Ectodermal cell (in vitro differentiated cells): ENCODE measurements at regions not wholly inside any gene's neighbourhood (a gene's known extent, or its start where the extent isn't known, plus 50 kb on each side); places are given as distances from the start of the nearest gene placed in this dataset.

Experiments
- H3K27ac ChIP-seq: 2 replicates; pipeline ENCODE4 v1.7.0; 2013; ENCODE audit warnings: mild to moderate bottlenecking, low read depth, low read length; ENCODE audit not compliant: insufficient read depth, poor library complexity, severe bottlenecking
- H3K27me3 ChIP-seq: 2 replicates; pipeline ENCODE4 v1.7.0; 2013; ENCODE audit warnings: mild to moderate bottlenecking, low read length; ENCODE audit not compliant: insufficient read depth, control insufficient read depth, poor library complexity, severe bottlenecking
- H3K36me3 ChIP-seq: one replicate; pipeline ENCODE4 v1.7.0; 2013; ENCODE audit warnings: low read length; ENCODE audit not compliant: control insufficient read depth, insufficient read depth
- H3K4me1 ChIP-seq: one replicate; pipeline ENCODE4 v1.7.0; 2013; ENCODE audit warnings: low read length; ENCODE audit not compliant: control insufficient read depth, insufficient read depth
- H3K4me3 ChIP-seq: 2 replicates; pipeline ENCODE4 v1.7.0; 2013; ENCODE audit warnings: low read depth, low read length, control low read depth; ENCODE audit not compliant: insufficient read depth
- H3K9me3 ChIP-seq: 2 replicates; pipeline ENCODE4 v1.7.0; 2013; ENCODE audit warnings: mild to moderate bottlenecking, low read length, moderate library complexity; ENCODE audit not compliant: control insufficient read depth
- WGBS, 2 experiments: methylation state at CpG; one replicate each; pipeline ENCODE4 v1.1.7; 2013; ENCODE audit warnings: missing lambda C conversion rate in 2 of 2; 5-methylcytosine and 5-hydroxymethylcytosine counted together

DNA sequence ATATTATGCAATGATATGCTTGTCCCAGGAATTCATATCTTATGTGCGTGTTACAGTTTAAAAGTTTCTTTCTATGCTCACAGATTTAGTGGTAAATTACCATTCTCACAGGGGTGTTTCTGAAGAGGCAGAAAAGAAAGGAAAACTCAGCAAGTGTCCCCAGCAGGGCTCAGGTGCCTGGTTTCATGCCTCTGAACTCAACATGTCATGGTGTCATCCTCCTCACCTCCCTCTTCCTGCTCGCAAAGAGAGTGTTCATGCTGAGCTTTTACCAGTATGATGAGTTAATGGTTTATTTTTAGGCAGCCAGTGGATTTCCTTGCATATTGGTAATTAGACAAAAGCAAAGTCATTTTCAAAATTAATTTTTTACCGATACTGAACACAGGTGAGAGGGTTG, 492.9 kb upstream of the ZEB2 start:
- 40 to 46% methylated on average over 3 of the region's 3 CpGs for WGBS, 2 experiments
- Histone ChIP-seq H3K27ac (no peak overlapping the region), H3K4me1 (peaks cover 15% of the 10 kb centered on the region), H3K27me3 (no peaks in the 10 kb centered on the region), H3K36me3 (no peaks in the 10 kb centered on the region), H3K4me3 (no peak overlapping the region), H3K9me3 (no peaks in the 10 kb centered on the region)

DNA sequence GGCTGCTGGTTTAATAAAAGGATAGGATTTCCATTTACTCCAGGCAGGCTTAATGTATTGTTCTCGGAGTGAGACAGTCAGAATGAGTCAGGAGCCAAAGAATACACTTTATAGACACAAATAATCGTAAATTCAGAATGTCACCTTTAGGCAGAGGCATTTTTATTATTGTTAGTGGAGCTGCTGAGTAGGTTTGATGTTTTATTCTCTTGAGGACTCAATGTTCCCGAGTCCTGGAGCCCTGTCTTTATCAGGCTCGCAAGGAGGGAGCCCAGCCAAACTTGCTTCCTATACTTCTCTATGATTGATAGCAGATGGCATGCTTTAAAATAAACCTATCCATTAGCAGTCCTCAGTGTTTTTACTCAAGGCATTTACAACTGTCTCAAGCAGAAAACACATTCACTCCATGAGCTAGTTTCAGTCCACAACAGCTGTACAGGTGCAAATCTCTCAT, 492.3 kb upstream of the ZEB2 start:
- Histone ChIP-seq H3K36me3 (no peaks in the 10 kb centered on the region), H3K27ac (no peak overlapping the region), H3K9me3 (no peaks in the 10 kb centered on the region), H3K4me3 (no peak overlapping the region), H3K27me3 (no peaks in the 10 kb centered on the region), H3K4me1 (peaks cover 15% of the 10 kb centered on the region)
- 60 to 83% methylated on average over 4 of the region's 4 CpGs for WGBS, 2 experiments

DNA sequence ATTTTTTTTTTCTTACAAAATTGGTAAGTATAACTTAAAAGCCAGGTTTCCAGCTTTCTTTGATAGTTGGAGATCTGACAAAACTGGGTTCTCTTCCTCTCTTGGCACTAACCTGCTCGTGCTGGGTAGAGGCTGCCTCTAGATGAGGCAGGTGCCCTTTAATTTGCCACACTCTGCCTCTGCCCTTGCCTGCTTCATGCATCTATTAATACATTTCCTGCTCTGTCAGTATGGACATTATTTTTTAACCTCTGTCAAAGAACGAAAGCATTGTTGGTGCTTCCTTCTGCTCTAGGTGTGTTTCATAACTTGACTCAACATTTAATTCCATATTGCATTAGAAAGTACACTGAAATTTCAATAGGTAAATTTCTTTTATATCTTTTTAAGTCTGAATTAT, 490.7 kb upstream of the ZEB2 start:
- Histone ChIP-seq H3K27me3 (no peaks in the 10 kb centered on the region), H3K4me1 (peaks cover 11% of the 10 kb centered on the region), H3K36me3 (no peaks in the 10 kb centered on the region), H3K27ac (no peak overlapping the region), H3K9me3 (no peaks in the 10 kb centered on the region), H3K4me3 (no peak overlapping the region)
- 98% methylated on average over 2 of the region's 2 CpGs for WGBS, 2 experiments

DNA sequence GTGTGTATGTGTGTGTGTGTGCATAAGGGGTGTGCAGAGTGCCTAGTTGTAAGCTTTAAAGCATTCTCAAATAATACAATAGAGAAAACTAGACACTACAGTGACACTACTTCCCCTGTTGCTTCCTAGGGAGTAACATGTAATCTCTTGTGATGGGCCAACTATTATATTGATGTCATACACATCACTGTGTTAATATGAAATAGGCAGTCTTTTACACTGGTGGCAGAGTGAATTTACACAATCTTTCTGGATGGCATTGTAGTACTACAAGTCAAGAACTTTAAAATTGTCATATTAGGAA, 488.0 kb upstream of the ZEB2 start:
- peaks cover 6% of the 10 kb centered on the region for H3K4me1 ChIP-seq
- no peak overlapping the region for H3K4me3 ChIP-seq
- no peaks in the 10 kb centered on the region for H3K9me3 ChIP-seq
- H3K36me3 ChIP-seq = no peaks in the 10 kb centered on the region
- H3K27me3 ChIP-seq = no peaks in the 10 kb centered on the region
- no peak overlapping the region for H3K27ac ChIP-seq

DNA sequence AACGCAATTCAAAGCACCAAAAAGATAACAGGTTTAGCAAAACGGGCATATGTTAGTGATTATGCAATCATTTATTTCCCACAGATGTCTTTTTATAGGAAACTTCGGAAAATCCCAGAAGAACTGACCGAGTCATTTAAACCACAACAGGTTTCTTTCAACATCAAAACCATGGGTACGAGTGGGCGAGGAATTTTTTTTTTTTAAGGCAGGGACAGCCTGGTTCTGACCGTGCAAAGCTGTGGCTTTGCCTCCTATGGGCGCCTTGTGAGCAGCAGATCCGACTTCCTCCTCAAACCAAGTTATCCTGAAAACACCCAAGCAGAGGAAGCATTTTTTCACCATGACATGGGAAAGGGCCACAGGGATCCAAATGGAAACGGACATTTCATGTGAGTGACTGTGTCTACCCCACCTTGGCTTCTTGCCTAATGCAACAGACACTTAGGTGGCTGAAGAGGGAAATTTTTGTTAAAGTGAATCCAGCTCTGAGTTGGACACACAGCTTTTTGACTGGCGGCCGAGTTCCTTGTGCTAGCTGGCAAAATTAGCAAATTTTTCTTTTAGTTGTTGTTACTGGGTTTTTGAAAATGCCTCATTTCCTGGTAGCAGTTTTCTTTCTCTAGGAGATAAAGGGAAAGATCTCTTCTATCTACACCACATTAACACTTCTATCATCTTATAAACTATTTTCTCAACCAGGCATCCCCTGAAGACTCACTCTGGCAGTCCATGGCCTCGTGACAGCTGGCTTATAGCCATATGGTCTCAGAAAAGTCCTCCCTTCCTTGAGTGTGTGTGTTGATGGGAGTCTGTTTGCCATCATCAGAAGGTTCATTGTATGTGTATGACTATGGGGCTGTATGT, 487.4 kb upstream of the ZEB2 start:
- Histone ChIP-seq H3K4me1 (no peaks in the 10 kb centered on the region), H3K27me3 (no peaks in the 10 kb centered on the region), H3K36me3 (no peaks in the 10 kb centered on the region), H3K4me3 (no peak overlapping the region), H3K9me3 (no peaks in the 10 kb centered on the region), H3K27ac (no peak overlapping the region)
- WGBS, 2 experiments = 92 to 93% methylated on average over 11 to 13 of the region's 13 CpGs

DNA sequence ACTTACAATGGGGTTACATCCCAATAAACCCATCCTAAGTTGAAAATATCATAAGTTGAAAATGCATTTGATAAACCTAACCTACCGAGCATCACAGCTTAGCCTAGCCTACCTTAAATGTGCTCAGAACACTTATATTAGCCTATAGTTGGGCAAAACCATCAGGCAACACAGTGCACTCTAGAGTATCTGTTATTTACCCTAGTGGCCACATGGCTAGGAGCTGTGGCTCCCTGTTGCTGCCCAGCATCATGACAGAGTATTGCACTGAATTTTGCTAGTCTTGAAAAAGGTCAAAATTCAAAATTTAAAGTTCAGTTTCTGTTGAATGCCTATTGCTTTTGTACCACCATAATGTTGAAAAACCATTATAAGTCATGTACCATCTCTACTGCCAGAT, 482.7 kb upstream of the ZEB2 start:
- Histone ChIP-seq H3K4me1 (no peaks in the 10 kb centered on the region), H3K36me3 (no peaks in the 10 kb centered on the region), H3K9me3 (no peaks in the 10 kb centered on the region), H3K4me3 (no peak overlapping the region), H3K27me3 (no peaks in the 10 kb centered on the region), H3K27ac (no peak overlapping the region)
- 75 to 100% methylated on average over 1 of the region's 1 CpG for WGBS, 2 experiments

DNA sequence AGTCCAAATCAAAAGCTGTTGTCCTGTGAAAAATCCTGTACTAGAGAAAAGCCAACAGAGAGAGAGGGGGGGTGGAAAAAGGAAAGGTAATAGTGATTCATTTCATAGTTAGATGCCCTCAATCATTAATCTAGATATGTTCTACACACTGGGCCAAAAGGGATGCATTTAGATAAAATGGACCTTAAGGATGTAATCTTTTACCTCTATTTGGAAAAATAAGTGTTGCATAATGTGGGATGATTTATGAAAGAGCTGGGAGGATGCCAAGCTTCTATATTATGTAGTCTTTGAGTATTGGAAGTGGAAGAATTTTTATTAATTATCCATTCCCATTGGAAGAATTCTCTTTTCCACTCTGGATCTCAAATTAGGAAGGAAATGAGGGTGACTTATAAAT, 480.5 kb upstream of the ZEB2 start:
- Histone ChIP-seq H3K36me3 (no peaks in the 10 kb centered on the region), H3K27ac (no peak overlapping the region), H3K9me3 (no peaks in the 10 kb centered on the region), H3K4me1 (no peaks in the 10 kb centered on the region), H3K27me3 (no peaks in the 10 kb centered on the region), H3K4me3 (no peak overlapping the region)

DNA sequence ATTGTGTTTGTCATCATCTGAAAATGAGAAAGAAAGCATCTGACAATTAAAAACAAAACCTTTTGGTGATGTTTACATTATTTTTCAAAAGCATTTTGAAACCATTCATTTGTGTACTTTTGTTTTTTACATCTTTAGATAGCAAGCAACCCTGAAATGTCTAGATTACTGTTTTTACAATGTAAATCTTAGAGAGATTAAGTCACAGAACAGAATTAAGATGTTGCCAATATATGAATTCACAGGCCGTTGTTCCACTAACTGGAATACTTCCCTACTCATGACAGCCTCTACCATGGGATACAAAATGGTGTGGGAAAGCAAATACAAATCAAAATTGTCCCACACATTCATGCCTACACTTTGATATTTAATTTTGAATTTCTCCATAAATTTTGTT, 480.0 kb upstream of the ZEB2 start:
- Histone ChIP-seq H3K27me3 (no peaks in the 10 kb centered on the region), H3K9me3 (no peaks in the 10 kb centered on the region), H3K36me3 (no peaks in the 10 kb centered on the region), H3K27ac (no peak overlapping the region), H3K4me1 (no peaks in the 10 kb centered on the region), H3K4me3 (no peak overlapping the region)
- WGBS, 2 experiments = 100% methylated on average over 1 of the region's 1 CpG; no CpG with 5 or more reads in 1 of the 2 experiments

DNA sequence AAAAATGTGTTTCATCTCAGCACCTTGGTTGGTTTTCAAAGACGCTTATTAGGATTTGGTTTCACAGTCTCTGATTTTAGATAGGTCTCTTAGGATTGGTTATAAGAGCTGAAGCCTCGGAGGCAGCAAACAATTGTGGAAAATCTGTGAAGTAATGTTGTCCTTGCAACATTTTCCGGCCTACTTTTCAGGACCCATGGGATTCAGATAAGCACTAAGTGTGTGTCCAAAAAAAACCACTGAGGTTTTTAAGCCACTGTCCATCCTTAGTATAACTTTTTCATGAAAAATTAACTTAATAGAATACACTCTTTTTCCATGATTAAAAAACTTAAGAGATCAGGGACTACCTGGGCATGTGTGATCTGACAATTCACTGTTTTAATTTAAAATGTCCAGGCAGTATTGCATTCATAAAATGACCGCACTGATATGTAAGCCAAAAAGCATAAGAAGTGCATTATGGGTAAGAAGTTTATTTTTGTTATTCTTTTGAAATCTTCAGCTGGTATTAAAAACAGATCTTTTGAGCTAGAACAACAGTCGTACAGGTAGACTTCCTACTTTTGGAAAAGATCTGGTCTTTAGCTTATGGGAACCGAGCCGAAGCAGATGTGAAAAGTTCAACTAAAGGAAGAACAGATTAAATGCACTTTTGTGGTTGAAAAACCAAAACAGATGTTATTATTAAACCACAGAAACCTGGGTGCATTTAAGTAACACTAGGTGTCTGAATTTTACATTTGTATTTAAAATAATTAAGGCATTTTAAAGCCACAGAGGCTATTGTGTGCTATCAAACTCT, 479.4 kb upstream of the ZEB2 start:
- H3K4me3 ChIP-seq = no peak overlapping the region
- no peaks in the 10 kb centered on the region for H3K4me1 ChIP-seq
- WGBS, 2 experiments = 94 to 95% methylated on average over 7 of the region's 7 CpGs
- no peaks in the 10 kb centered on the region for H3K27me3 ChIP-seq
- H3K9me3 ChIP-seq = no peaks in the 10 kb centered on the region
- H3K27ac ChIP-seq = no peak overlapping the region
- H3K36me3 ChIP-seq = no peaks in the 10 kb centered on the region

DNA sequence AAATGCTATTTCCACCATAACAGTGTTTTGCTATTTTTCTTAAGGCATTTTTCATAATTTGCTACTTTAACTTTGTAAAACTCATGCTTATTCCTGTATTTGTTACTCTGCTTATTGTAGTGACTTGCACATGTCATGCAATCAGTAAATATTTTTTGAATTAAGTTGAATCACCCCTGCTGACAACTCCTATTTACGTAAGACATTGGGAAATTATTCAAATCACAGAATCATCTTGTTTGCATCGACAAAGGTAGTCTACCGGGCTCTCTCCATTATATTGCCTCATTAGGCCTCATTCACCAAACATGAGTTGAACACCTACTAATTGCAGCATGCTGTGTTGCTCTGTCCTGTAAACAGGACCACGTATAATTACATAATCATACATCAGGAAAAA, 478.5 kb upstream of the ZEB2 start:
- Histone ChIP-seq H3K4me1 (no peaks in the 10 kb centered on the region), H3K4me3 (no peak overlapping the region), H3K27ac (no peak overlapping the region), H3K36me3 (no peaks in the 10 kb centered on the region), H3K27me3 (no peaks in the 10 kb centered on the region), H3K9me3 (no peaks in the 10 kb centered on the region)
- 95 to 96% methylated on average over 3 of the region's 4 CpGs for WGBS, 2 experiments
